Renal cortical epithelial cell (primary cell): ENCODE measurements at regions not wholly inside any gene's neighbourhood (a gene's known extent, or its start where the extent isn't known, plus 50 kb on each side); places are given as distances from the start of the nearest gene placed in this dataset.
A peak's percentile ranks its signal among the peaks of the same experiment; 100 is the strongest.
"Not testable (repeated sequence)": the region's sequence is repeated elsewhere in the genome, so short reads cannot be mapped to it uniquely, and the experiment has no call there.

ENCODE experiments used
- DNase-seq: peaks from one replicate; pipeline ENCODE4 v3.0.0-alpha.2; 2011; ENCODE audit warnings: low read depth

- DNase-seq: peak; percentile 59
Measured at GRCh38 chr10:44008270-44008916, 359.7 kb upstream of the ZNF32 start.

- peak; percentile 22 for DNase-seq
Measured at GRCh38 chr10:44006771-44007170, 358.1 kb upstream of the ZNF32 start.

- DNase-seq: no peak
Measured at GRCh38 chr10:44005788-44006099, 357.1 kb upstream of the ZNF32 start.

GRCh38 chr10:44004913-44005787, 356.5 kb upstream of the ZNF32 start:
- no peak for DNase-seq

- no peak for DNase-seq
Measured at GRCh38 chr10:43998021-43998809, 349.5 kb upstream of the ZNF32 start.

GRCh38 chr10:43997330-43997729, 348.6 kb upstream of the ZNF32 start:
- no peak for DNase-seq

GRCh38 chr10:43994539-43994938, 345.9 kb upstream of the ZNF32 start:
- DNase-seq: no peak

- not testable (repeated sequence) for DNase-seq
Measured at GRCh38 chr10:43992816-43993215, 344.1 kb upstream of the ZNF32 start.

- no peak for DNase-seq
Measured at GRCh38 chr10:43986374-43986773, 337.7 kb upstream of the ZNF32 start.

GRCh38 chr10:43985941-43986340, 337.3 kb upstream of the ZNF32 start:
- DNase-seq: no peak

- DNase-seq: no peak
Measured at GRCh38 chr10:43983856-43984271, 335.2 kb upstream of the ZNF32 start.

GRCh38 chr10:43983405-43983804, 334.7 kb upstream of the ZNF32 start:
- no peak for DNase-seq

GRCh38 chr10:43982250-43982649, 333.6 kb upstream of the ZNF32 start:
- DNase-seq: no peak

GRCh38 chr10:43981696-43982095, 333.0 kb upstream of the ZNF32 start:
- DNase-seq: no peak

- DNase-seq: no peak
Measured at GRCh38 chr10:43981232-43981631, 332.6 kb upstream of the ZNF32 start.

- no peak for DNase-seq
Measured at GRCh38 chr10:43980715-43981114, 332.0 kb upstream of the ZNF32 start.

GRCh38 chr10:43980313-43980712, 331.6 kb upstream of the ZNF32 start:
- DNase-seq: no peak

- DNase-seq: no peak
Measured at GRCh38 chr10:43979551-43979950, 330.9 kb upstream of the ZNF32 start.

- no peak for DNase-seq
Measured at GRCh38 chr10:43978936-43979335, 330.3 kb upstream of the ZNF32 start.

GRCh38 chr10:43978091-43978490, 329.4 kb upstream of the ZNF32 start:
- no peak for DNase-seq

GRCh38 chr10:43976292-43976691, 327.6 kb upstream of the ZNF32 start:
- no peak for DNase-seq

- DNase-seq: no peak
Measured at GRCh38 chr10:43973801-43974200, 325.1 kb upstream of the ZNF32 start.
